NCI-H1694 treated with DMSO at 0.1 percent for 48 hours (cell line): ENCODE measurements at regions not wholly inside any gene's neighbourhood (a gene's known extent, or its start where the extent isn't known, plus 50 kb on each side); places are given as distances from the start of the nearest gene placed in this dataset.
"Not testable (repeated sequence)": the region's sequence is repeated elsewhere in the genome, so short reads cannot be mapped to it uniquely, and the experiment has no call there.

ENCODE experiments used
- DNase-seq: peaks from one replicate; lab custom pipeline; 2025; lab: John Stamatoyannopoulos, UW

DNA sequence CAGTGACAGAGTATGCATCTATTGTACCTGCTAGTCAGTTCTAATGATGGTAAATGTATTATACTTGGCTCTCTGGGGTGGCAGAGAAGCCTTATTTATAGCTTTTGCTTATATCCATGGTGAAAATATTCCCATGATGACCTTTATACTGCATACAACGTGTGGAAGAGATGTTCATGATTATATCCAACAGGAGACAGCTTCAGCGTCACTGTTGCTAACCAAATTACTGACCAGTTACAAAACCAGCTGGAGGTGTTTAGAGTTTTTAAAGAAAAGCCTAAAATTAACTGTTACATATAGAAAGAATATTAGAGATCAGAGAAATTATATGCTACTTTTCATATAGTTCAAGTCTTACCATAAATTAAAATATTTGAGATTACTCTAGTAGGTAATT, 280.8 kb downstream of the ETV1 start:
- DNase-seq: no peak

DNA sequence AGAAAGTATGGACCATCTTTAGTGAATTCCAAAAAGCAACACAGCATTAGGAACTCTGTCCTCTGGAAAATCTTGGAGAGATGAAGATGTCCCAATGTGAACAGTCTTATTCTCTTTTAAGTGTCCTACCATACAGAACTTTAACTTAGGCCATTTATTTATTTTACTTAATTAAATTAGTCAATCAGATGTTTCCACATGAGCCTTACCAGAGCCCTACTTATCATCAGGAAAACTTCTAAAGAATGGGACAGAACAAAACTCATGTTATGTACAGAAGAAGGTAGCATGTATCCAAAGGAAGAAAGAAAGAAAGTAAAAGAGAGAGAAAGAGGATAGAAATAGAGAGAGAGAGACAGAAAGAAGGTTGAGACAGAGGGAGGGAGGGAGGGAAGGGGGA, 276.4 kb downstream of the ETV1 start:
- no peak for DNase-seq

DNA sequence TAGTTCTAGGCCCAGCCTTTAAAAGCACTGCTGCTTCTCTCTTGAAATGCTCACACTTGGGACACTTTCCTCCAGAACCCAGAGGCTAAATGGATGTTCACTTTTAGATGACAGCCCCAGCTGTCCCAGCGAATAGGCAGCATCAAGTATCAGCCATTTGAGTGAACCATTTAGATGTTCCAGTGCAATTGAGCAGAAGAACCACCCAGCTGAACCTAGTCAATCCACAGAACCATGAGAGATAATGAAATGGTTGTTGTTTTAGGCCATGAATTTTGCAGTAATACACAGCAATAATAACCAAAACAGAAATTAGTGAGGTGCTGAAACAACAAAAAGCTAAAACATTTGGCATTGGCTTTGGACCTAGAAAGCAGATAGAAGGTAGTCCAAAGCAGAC, 273.9 kb downstream of the ETV1 start:
- DNase-seq: no peak

DNA sequence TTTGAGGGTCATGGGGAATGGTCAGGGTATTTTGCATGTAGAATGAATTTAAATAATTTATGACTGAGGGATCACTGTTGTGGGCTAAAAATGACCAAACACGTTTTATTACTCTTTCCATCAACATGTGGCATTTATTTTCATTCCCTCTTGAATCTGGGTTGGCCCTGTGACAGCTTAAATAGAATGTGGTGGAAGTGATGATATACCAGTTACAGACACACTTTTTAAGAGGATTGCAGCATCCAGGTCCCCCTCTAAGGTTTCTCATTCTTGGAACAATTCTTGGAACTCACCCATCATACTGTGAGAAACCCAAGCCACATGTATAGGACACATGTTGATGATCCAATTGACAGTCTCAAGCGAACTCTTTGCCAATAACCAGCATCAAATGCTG, 272.4 kb downstream of the ETV1 start:
- DNase-seq: no peak

DNA sequence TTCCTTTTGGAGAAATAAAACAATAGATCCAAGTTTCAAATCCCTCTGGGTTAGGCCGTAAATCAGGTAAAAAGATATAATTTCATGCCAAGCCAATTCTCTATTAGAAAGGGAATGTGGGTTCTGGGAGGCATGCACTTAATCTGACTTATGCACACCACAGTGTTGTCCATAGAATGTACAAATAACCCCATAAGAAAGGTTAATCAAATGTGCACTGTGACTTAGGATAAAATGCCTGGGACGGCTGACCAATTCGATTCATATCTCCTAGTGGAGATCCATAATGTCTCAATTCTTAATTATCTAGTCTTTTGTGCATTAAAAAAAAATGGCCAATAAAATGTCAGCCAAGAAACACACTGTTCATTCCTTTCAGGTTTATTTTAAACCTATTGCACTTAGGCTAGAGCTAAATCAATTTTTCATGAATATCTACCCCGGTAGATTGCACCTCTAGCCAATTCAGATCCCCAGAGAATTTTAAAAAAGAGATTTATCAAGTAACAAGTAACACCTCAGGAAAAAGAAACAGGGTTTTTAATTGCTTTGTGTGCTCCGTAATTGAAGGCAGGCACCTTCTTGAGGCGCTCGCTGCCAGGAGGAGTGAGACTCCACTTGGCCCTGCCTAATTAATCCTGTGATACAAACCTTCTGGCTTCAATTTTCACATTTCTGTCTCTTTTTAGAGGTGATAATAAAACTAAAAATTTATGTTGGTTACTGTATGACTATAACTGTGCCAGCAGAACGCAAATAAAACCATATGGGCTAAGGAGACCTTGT, 265.1 kb downstream of the ETV1 start:
- DNase-seq: peak; percentile 59

DNA sequence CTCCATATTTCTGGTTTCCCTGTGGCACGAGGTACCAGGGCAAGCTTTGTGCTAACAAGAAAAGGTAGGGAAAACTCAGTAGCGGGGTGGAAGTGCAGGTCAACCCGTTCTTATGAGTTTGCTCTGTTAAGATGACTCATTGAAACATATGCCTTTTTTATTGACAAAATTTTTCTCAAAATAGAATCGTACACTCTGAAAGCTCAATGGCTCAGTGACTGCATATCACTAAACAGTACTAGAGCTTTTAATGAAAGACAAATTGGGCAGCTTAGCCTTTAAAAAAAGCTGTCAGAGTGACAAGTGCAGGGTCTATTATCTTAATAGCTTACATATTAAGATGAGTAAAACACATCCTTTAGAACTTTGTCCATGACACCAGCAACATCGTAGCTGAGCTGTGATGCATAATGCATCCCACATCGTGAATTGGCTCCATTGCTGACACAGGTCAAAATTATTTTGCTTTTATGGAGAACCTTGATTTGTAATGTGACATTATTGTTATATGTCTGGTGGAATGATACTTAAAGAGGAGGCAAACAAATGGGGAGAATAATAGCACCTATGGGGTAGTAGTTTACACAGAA, 264.4 kb downstream of the ETV1 start:
- peak; percentile 59 for DNase-seq

DNA sequence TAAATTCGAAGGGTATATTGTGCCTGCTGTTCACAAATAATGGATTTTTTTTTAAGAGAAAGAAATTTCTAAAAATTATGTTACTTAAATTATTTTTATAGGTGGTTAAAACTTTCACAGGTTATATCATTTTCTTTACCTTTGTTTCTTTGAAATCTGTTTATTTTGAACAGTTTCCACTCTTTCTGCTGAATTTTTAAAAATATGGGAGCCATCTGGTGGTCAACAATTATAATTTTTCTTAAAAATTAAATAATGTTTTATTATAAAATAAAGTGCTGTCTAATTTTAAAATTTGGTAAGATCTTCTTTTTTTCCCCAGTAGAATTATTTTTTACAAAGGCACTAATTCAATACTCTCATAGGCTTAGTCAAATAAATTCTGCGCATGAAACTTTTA, 263.9 kb downstream of the ETV1 start:
- DNase-seq: peak; percentile 25

DNA sequence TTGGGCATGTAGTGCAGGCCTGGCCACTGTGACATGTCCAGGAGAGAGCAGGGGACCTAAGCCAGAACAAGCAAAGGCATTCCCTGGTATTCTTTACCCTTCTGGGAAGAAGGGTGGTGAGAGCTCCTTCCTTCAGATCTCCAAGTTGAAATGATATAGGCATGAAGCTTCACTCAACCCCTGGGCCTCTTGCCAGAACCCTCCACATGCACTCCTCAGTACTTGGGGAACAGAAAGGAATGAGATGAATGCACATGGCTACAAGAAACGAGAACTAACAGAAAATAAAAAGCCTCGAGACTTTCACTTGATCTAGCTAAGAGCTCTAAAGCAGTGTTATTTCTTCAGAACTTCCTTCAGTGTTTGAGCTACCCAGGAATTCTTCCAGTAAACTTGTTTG, 262.2 kb downstream of the ETV1 start:
- no peak for DNase-seq

DNA sequence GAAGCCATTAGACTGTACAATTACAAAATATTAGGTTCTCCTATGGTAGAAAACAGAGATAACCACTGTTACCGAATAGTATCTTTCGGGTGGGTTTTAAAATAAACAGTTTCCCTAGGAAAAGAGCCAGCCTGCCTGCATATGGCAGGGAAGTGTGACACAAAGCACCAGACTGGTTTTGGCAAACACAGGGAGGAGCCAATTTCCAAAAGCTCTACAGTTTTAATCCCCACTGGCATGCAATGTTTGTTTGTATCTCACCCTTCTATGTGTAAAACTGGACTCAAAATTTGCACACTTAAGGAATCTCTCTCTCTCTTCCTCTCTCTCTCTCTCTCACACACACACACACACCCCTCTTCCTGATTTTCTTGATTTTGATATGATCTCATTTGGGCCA, 261.7 kb downstream of the ETV1 start:
- DNase-seq: no peak

DNA sequence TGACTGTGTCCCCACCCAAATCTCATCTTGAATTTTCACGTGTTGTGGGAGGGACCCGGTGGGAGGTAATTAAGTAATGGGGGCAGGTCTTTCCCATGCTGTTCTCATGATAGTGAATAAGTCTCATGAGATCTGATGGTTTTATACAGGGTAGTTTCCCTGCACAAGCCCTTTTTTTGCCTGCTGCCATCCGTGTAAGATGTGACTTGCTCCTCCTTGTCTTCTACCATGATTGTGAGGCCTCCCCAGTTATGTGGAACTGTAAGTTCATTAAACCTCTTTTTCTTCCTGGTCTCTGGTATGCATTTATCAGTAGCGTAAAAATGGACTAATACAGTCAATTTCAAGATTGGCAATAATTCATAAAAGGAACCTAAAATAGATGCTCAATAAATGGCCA, 261.0 kb downstream of the ETV1 start:
- not testable (repeated sequence) for DNase-seq

DNA sequence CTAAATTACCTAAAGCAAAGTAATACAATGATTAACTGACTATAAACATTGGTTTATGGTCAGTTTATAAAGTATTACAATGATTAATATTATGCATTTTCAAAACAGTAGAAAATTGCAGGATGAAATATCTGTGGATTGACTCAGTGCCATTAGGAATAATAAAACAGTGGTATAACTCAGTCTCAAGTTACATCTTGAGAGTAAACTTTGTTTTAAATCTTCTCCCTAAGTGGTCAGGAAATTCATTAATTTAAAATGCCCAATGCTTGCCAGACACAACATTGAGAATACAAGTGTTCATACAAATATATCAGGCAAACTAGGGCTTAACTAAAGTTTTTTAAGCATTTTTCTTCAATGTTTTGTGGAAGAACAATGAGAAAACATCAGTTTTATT, 257.8 kb downstream of the ETV1 start:
- DNase-seq: no peak

DNA sequence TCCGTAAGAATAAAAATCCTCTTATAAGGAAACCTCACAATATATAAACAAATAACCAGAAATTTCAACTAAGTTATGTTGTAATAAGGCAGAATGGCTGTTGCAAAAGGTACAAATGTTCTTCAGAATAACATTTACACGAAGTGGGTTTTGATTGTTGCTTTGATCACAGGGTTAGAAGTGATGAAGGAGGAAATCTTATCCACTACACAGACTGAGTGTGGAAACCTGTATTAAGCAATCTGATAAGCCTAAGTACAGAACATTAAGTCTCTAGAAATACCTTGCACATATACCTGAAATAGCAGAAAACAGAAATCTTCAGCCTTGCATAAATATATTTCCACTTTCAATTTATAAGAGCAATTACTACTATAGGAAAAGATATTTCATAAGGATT, 251.9 kb downstream of the ETV1 start:
- no peak for DNase-seq

DNA sequence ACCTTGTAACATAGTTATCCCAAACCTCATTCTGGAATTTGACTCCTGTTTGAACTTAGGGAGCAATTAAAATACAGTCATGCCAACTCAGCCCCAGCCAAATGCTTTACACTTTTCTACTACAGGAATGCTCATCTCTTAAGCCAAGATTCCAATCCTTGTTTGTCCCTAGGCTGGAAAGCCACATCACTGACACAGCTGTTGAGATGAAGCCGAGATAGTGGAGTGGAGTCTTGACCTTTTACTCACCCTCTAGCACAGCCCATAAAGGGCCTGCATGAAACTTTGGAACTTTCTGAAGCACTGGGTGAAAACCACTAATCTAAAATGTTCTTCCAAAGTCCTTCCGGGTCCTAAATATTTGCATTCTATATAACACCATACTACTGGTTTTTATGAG, 247.3 kb downstream of the ETV1 start:
- no peak for DNase-seq

DNA sequence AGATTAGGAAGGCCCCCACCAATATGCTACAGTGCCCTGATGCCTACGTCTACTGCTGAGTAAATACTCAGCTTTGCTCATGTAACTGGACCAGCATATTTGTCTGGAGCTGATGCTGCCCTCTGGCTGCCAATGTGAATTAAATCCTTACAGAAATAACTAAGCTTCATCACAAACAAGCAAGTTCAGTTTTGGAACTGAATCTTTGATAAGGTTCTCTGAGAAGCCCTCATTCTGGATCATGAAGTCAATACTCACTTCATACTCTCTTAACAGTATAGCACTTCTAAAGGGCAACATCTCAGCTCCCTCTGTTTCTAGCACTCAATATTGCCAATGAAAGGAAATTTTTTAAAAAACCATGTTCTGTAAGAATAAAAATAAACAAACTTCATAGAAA, 246.7 kb downstream of the ETV1 start:
- DNase-seq: peak; percentile 20

DNA sequence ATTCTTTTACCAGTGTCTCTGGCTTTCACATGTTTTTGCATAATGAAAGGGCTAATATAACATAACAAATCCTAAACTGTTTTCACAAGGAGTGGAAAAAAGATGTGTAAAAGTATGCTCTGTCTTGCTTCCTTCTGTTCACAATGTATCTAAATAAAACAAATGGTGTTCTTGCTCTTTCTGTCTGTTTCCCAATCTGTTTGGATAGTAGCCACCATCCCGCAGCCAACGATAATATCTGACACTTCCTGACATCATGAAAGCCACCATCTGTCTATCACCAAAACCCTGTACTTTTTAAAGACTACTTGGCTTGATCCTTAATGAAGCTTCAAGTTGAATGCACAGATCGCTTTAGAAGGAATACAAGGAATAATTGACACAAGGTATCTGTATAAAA, 246.2 kb downstream of the ETV1 start:
- peak; percentile 44 for DNase-seq

DNA sequence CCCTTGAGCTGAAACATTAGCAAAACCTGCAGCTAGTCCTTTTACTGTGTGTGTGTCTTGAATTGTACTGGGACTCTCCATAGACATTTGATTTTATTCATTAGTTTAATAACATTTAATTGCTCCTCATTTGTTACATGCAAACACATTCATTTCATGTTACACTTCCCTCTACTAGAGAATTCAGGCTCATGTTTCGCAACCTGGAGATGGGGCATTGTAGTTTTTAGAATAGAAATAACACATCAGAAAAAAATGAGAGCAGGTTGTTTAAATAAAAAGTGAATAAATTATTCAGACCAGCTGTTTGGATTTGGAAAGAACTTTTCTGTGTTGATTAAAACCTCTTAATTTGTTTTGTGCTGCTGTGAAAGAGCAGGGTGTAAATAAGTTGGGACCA, 243.9 kb downstream of the ETV1 start:
- DNase-seq: no peak

DNA sequence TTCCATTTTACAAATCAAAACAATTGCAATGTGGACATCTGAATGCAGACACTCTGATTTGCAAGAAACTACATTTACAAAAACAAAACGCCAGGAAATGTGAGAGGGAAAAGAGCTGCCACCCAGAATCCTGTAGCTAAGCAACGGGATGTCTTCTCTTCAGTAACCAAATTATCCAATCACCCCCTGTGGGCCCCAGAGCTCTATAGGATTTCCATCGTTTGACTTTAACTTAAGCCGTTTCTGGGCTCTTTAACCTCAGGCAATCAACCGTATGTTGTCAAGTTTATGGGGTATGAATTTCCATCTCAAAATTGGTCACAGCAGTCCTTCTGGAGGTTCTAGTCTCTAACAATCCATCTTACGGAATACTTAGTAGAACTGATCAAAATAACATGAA, 240.5 kb downstream of the ETV1 start:
- no peak for DNase-seq

DNA sequence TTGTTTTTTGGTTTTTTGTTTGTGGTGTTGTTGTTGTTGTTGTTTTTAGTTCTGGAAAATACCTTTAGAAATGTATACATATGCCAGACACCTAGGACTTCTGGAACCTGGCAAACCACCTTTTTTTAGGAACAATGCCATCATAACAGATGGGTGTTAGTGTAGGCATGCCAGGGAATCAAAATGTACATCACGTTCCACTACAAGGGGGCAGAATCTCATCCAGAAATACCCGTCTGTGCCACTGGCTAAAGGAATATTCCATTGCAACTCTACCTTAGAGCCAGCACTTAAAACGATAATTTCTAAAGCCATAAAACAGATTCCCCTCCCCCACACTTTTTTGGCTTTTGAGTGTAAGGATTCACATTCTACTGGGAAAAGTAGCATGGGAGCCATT, 239.8 kb downstream of the ETV1 start:
- DNase-seq: peak; percentile 2

DNA sequence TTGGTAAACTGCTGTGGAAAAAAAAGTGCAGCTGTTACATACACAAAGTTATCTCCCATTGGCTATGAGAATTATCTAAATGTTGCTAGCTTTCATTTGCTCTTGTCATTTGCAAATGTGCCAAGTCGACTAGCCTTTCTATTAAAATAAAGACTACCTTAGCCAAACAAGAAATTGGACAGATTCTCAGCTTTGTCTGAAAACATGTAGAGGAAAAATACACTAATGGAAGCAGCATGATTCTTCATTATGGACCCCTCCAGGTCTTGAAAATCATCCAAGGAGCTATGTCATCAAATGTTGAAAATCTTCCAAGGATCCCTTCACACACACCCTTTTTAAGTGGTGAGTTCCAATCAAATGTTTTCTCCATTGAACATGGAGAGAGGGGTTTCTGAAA, 237.7 kb downstream of the ETV1 start:
- DNase-seq: no peak

DNA sequence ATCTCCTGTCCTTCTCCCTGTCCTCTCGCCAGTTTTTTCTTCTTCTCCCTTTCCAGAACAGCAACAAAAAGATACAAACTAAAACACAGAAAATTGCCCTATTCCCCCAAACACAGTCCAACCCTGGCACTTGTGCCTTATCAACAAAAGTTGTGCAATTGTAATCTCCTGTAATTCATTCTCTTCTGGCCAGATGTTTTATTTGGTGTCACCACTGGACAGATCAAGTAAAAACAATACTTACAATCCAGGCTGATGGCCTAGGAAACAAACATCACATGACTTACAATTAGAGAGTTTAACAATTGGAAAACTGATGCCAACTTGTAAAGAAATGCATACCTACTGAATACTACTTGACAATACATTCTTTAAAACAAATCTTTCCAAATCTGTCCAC, 231.6 kb downstream of the ETV1 start:
- no peak for DNase-seq

DNA sequence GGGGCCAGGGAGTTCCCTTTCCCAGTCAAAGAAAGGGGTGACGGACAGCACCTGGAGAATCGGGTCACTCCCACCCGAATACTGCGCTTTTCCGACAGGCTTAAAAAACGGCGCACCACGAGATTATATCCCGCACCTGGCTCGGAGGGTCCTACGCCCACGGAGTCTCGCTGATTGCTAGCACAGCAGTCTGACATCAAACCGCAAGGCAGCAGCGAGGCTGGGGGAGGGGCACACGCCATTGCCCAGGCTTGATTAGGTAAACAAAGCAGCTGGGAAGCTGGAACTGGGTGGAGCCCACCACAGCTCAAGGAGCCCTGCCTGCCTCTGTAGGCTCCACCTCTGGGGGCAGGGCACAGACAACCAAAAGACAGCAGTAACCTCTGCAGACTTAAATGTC, 223.6 kb downstream of the ETV1 start:
- DNase-seq: not testable (repeated sequence)

DNA sequence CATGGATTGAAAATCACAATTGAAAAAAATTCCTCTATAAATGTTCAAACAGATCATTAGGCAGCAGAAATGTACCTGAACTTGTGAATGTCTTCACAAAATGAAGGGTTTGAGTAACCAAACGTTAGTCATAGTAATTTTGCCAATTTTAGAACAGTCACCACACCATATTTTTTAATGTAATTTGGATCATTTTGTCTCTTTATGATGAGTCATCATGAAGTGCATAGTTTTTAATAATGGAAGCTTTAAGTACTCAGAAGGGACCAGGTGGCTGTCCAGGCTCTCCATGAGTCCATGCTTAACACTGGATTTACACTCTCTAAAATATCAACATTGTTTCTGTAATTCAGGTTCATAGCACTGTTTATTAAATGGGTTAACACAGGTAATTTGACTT, 219.2 kb downstream of the ETV1 start:
- no peak for DNase-seq

DNA sequence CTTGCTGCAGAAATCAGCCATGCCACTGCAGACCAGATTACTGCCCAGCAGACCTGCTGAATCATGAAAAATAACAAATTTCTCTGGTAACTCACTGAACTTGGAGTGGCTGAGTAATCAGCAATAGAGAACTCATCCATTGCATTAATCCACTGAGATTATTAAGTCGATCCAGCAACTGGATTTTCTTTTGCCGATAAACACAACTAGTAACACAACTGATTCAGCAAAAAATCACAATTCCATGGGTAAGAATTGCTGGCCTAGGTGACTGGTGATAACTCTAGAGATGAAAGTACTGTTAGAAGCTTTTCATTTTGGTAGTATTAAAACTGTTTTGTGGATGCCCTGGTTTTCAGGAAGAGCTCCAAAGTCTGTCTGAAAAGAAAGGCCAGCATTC, 214.5 kb downstream of the ETV1 start:
- DNase-seq: no peak

DNA sequence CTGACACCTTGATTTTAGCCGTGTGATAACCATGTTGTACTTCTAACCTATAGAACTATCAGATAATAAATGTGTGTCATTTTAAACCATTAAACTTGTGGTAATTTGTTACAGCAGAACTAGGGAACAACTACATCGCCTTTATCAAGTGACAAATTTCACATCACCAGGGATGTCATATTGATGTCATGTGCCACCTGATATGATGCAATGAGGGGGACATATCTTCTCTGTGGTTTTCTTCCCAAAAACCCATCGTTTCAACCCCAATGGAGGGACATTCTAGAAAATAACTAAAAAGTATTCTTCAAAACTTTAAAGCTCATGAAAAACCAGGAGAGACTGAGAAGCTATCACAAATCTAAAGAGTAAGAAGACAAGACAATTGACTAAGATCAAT, 212.2 kb downstream of the ETV1 start:
- DNase-seq: no peak
